Activated CD4-positive, alpha-beta T cell treated with anti-CD3 and anti-CD28 coated beads, Interleukin-2, amount 10 ng/mL, durations not matched to agents 24 days and 14 days (primary cell): ENCODE measurements at regions not wholly inside any gene's neighbourhood (a gene's known extent, or its start where the extent isn't known, plus 50 kb on each side); places are given as distances from the start of the nearest gene placed in this dataset.

Source experiments
- DNase-seq: peaks from one replicate; pipeline ENCODE4 v3.0.0; 2022
- H3K27ac Mint-ChIP-seq: one replicate; pipeline ENCODE4 v1.8.0; 2022; ENCODE audit warnings: mild to moderate bottlenecking, mixed read lengths
- H3K27me3 Mint-ChIP-seq: one replicate; pipeline ENCODE4 v1.8.0; 2022; ENCODE audit warnings: mixed read lengths
- H3K36me3 Mint-ChIP-seq: one replicate; pipeline ENCODE4 v1.8.0; 2022; ENCODE audit warnings: low read depth, mild to moderate bottlenecking, mixed read lengths
- H3K4me1 Mint-ChIP-seq: one replicate; pipeline ENCODE4 v1.8.0; 2021; ENCODE audit warnings: mixed read lengths
- H3K4me3 Mint-ChIP-seq: one replicate; pipeline ENCODE4 v1.8.0; 2022; ENCODE audit warnings: mild to moderate bottlenecking, moderate library complexity, mixed read lengths
- H3K9me3 Mint-ChIP-seq: one replicate; pipeline ENCODE4 v1.8.0; 2021; ENCODE audit warnings: mixed read lengths
- intact Hi-C: fragments of 100-400 bp; cut with micrococcal nuclease; formaldehyde crosslinking; loops from one replicate; pipeline ENCODE4 v1.15.1; 2023

DNA sequence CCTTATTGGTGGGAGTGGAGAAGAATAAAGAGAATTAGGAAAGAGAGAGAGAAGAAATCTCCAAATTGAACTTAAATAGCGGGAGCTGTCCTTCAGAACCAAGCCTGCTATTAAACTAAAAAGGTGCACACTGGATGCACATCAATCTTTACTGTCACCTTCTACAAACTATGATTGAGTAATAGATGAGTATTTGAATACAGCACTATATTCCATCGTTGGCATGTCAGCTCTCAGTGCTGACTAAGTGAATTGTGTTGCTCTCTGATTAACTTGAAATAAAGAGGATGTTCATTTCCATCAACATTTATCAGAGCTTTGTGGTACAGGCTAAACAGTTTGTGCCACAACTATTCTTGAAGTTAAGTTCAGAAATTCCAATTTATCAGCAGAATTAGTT lies 143.7 kb upstream of the PABPC4L start:
- H3K4me3 Mint-ChIP-seq: no peak overlapping the region
- intact Hi-C loops: no loop called here
- H3K27ac Mint-ChIP-seq: no peak overlapping the region
- H3K4me1 Mint-ChIP-seq: no peaks in the 10 kb centered on the region
- H3K36me3 Mint-ChIP-seq: no peaks in the 10 kb centered on the region
- no peaks in the 10 kb centered on the region for H3K9me3 Mint-ChIP-seq
- DNase-seq: no peak
- H3K27me3 Mint-ChIP-seq: no peaks in the 10 kb centered on the region

DNA sequence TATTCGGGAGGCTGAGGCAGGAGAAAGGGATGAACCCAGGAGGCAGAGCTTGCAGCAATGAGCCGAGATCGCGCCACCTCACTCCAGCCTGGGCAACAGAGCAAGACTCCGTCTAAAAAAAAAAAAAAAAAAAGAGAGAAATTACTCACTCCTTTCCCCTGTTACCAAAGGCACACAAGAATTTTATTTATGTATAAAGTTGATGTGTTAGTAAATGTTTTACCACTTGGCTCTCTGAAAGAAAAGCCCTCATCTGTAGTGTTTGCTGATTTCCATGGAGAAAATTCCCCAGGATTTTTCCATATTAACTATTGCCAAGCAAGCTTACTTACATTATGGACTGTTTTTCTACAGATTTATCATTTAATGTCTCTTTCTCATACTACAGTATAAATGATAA lies 142.1 kb upstream of the PABPC4L start:
- intact Hi-C loops: no loop called here

DNA sequence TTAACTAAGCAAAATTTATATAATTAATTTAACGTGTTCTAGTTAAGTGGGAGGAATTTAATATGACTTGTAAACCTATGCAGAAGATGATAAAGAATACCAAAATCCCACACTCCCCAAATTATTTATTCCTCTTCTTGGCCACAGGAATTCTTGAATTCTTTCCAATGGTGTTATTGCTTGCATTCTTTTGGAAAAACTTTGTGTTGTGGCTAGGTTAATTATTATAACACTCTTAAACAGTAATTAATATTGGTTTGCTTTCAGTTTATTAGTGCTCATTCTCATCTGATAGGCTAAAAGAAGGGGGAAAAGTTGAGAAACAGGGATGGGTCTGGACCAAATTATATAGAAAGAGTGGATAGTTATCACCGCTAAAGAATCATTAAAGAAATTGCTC lies 141.5 kb upstream of the PABPC4L start:
- Mint-ChIP-seq H3K27ac (no peak overlapping the region), H3K4me1 (no peaks in the 10 kb centered on the region), H3K9me3 (no peaks in the 10 kb centered on the region), H3K27me3 (no peaks in the 10 kb centered on the region), H3K4me3 (no peak overlapping the region), H3K36me3 (no peaks in the 10 kb centered on the region)
- intact Hi-C loops: no loop called here
- DNase-seq: no peak

More for the DNA sequence above, 142.1 kb upstream of the PABPC4L start:
- Mint-ChIP-seq H3K27me3 (no peaks in the 10 kb centered on the region), H3K36me3 (no peaks in the 10 kb centered on the region), H3K4me3 (no peak overlapping the region), H3K4me1 (no peaks in the 10 kb centered on the region), H3K27ac (no peak overlapping the region), H3K9me3 (no peaks in the 10 kb centered on the region)
- DNase-seq: no peak

DNA sequence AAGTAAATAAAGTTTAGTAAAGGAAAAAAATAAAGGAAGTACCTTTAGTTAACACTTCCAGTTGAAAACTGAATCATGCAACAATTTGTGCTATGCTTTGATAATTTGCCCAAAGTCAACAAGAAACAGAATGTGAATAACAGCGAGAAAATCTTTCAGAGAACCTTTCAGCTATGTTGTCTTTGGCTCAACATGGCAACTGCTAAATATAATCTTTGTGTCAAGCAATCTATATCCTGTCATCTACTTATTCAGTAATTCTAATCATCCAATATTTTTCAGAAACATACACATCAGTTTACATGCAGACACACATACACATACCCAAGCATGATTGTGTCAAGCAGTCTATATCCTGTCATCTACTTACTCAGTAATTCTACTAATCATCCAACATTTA lies 136.0 kb upstream of the PABPC4L start:
- DNase-seq: no peak
- Mint-ChIP-seq H3K4me3 (no peak overlapping the region), H3K9me3 (peaks cover 4% of the 10 kb centered on the region)

DNA sequence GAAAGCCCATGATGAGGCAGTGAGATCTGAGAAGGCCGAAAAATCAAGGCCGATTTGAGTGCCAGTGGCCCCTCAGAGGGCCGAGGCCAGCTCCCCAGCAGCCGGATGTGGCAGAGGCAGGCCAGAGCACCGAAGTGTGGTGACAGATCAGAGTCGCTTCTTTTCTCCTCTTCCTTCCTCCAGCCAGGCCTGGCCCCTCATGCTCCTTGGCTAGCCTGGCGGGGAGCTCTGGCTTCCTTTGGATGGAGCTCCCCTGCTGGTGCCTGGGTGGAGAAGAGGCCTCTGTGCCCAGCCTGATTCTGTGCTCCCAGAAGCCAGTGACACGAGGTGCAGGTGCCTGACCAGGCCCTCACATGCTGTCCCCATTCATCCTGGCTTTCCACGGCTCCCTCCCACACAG lies 127.2 kb upstream of the PABPC4L start:
- Mint-ChIP-seq H3K4me1 (no peaks in the 10 kb centered on the region), H3K4me3 (no peak overlapping the region), H3K36me3 (no peaks in the 10 kb centered on the region), H3K27me3 (no peaks in the 10 kb centered on the region), H3K27ac (no peak overlapping the region), H3K9me3 (peaks cover 4% of the 10 kb centered on the region)
- intact Hi-C loops: no loop called here
- DNase-seq: no peak

More for the DNA sequence above, 136.0 kb upstream of the PABPC4L start:
- Mint-ChIP-seq H3K27ac (no peak overlapping the region), H3K4me1 (no peaks in the 10 kb centered on the region), H3K27me3 (no peaks in the 10 kb centered on the region), H3K36me3 (no peaks in the 10 kb centered on the region)
- intact Hi-C loops: no loop called here

DNA sequence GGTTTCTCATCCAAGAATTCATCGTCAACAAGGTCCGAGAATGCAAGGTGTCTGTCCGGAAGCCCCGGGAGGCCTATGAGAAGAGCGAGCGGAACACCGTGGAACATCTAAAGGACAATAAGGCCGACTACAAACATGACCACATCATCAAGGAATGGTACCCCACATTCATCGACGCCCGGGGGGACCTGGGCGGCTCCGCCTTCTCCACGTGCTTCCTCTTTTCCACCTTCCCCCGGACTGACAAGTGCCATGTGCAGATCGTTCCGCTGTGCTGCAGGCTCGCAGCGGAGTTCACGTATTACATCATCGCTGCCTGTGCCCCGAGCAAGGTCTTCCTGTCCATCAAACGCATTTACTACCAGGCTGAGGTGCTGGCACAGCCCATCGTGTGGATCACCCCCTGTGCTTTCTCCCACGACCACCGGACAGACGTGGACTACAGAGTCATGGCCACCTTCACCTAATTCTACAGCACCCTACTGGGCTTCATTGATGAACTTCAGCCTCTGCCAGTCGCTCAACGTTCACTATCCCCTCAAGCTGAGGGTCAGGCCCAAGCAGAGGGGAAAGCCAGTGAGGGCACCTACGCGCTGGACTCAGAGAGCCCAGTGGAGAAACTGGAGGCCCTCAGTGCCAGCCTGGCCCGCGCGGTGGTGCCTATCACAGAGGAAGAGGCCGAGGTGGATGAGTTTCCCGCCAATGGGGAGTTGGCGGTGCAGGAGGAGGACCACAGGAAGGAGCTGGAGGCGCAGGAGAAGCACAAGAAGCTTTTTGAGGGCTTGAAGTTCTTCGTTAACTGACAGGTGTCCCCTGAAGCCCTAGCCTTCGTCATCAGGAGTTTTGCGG lies 125.9 kb upstream of the PABPC4L start:
- Mint-ChIP-seq H3K4me3 (no peak overlapping the region), H3K4me1 (no peaks in the 10 kb centered on the region), H3K9me3 (peaks cover 4% of the 10 kb centered on the region), H3K36me3 (no peaks in the 10 kb centered on the region), H3K27ac (no peak overlapping the region), H3K27me3 (no peaks in the 10 kb centered on the region)
- intact Hi-C loops: no loop called here
- DNase-seq: no peak

DNA sequence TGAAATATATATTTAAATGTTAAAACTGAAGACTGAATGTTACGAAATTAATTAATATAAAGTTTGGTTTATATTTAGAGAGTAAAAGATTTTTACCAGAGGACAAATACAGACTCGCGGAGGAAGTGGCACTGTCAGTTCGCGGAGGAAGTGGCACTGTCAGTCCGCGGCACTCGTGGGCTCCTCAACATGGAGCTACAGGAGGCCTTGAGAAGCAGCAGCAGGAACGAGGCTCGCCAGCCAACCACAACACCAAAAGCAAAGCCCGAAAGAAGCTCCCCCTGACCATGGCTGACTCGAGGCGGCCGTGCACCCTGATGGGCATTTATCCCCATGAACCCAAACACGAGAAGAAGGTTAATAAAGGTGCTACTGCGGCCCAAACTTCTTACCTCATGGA lies 125.3 kb upstream of the PABPC4L start:
- H3K4me1 Mint-ChIP-seq: no peaks in the 10 kb centered on the region
- no peak overlapping the region for H3K27ac Mint-ChIP-seq
- peaks cover 4% of the 10 kb centered on the region for H3K9me3 Mint-ChIP-seq
- DNase-seq: no peak
- H3K27me3 Mint-ChIP-seq: no peaks in the 10 kb centered on the region
- no peak overlapping the region for H3K4me3 Mint-ChIP-seq
- intact Hi-C loops: no loop called here
- no peaks in the 10 kb centered on the region for H3K36me3 Mint-ChIP-seq

DNA sequence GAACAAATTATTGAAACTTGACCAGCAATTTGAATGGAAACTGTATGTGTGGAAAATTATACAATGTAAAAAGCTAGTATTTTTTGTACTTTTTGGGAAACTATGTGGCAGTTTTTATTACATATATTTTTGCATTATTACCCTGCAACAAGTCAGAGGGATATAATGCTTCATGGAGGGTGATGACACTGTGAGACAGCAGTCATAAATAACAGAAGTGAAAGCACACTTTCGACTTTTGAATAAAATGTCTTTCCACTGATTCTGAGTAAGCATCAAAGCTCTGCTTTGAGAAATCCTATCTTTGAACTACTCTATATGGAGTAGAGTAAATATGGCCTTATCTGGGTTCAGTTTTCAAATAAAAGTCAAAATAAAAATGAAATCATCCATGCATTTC lies 122.6 kb upstream of the PABPC4L start:
- H3K27me3 Mint-ChIP-seq: no peaks in the 10 kb centered on the region

DNA sequence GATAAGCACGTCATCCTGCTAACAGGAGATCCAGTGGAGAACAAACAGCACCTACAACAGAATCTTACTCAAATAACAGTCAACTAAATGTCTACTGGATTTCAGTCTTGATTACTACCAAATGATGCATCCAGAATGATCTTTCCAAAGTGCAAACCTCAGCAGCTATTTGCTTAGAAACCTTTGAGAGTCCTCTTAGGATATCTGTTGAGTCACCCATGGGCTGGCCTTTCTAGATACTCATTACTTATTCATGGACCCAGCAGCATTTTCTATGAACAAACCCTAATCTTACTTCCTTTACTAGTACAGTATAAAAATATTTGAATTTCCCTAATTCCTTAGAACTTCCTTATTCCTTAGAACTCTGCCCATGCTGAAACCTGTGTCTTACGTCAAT lies 118.5 kb upstream of the PABPC4L start:
- Mint-ChIP-seq H3K4me1 (no peaks in the 10 kb centered on the region), H3K27me3 (no peaks in the 10 kb centered on the region), H3K36me3 (no peaks in the 10 kb centered on the region), H3K27ac (no peak overlapping the region), H3K4me3 (no peak overlapping the region), H3K9me3 (no peaks in the 10 kb centered on the region)
- intact Hi-C loops: no loop called here
- no peak for DNase-seq

More for the DNA sequence above, 122.6 kb upstream of the PABPC4L start:
- DNase-seq: no peak
- H3K9me3 Mint-ChIP-seq: peaks cover 4% of the 10 kb centered on the region
- no peaks in the 10 kb centered on the region for H3K36me3 Mint-ChIP-seq
- intact Hi-C loops: no loop called here
- H3K4me3 Mint-ChIP-seq: no peak overlapping the region
- H3K27ac Mint-ChIP-seq: no peak overlapping the region
- H3K4me1 Mint-ChIP-seq: no peaks in the 10 kb centered on the region

DNA sequence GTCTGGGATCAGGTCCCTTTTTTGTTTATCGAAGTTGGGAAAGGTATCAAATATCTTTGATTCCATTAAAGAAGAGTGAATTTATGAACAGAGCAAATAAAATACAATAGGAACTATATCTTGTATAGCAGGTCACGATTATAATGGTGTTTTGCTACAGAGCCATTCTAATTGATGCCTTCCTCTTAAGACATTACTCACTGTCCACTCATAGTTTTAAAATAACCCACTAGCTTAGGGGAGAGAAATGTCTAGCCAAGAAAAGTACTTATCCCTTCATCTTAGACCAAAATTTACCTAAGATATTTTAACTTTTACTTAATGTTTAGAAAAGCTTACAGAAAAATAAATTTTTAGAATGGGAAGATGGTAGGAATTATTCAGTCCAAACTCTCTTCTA lies 112.0 kb upstream of the PABPC4L start:
- no peaks in the 10 kb centered on the region for H3K4me1 Mint-ChIP-seq
- intact Hi-C loops: no loop called here
- no peaks in the 10 kb centered on the region for H3K9me3 Mint-ChIP-seq

DNA sequence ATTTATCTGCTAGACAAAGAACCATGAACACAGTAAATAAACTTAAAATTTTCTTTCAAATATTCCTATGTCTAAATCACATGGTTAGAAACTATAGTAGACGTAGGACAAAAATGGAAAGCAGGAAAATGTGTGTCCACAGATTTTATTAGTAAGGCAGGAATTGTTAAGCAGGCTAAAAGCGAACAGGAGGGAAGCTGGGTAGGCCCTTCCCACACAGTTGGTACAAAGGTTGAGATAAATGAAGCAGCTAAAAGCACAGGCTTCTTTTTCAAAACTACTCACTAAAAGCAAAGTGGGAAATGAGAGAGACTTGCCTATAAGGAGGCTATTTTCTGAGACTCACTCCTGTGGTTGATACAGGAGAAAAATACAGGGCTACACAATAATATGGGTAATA lies 108.1 kb upstream of the PABPC4L start:
- no peaks in the 10 kb centered on the region for H3K9me3 Mint-ChIP-seq
- H3K36me3 Mint-ChIP-seq: no peaks in the 10 kb centered on the region
- intact Hi-C loops: no loop called here
- DNase-seq: no peak
- H3K27me3 Mint-ChIP-seq: no peaks in the 10 kb centered on the region
- H3K4me3 Mint-ChIP-seq: no peak overlapping the region
- no peaks in the 10 kb centered on the region for H3K4me1 Mint-ChIP-seq
- H3K27ac Mint-ChIP-seq: no peak overlapping the region

More for the DNA sequence above, 112.0 kb upstream of the PABPC4L start:
- no peaks in the 10 kb centered on the region for H3K27me3 Mint-ChIP-seq
- H3K4me3 Mint-ChIP-seq: no peak overlapping the region
- no peaks in the 10 kb centered on the region for H3K36me3 Mint-ChIP-seq
- no peak for DNase-seq
- no peak overlapping the region for H3K27ac Mint-ChIP-seq

DNA sequence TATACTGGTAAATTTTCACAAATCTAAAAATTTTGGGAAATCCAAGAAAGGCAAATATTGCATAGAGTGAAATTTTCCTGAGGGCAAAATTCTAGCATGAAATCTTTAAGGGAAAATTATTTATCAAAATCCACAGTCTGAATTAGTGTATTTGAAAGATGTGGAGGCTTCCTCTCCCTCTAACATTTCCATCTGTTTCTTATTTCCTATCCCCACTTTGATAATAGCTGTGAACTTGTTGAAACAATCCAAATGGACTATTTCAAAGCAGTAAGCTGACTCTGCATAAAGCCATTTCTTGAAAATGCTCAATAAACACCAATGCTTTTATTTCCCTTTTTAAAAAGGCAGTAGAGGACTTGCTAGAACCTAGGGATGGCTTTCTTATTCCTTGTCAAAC lies 107.3 kb upstream of the PABPC4L start:
- intact Hi-C loops: no loop called here
- Mint-ChIP-seq H3K36me3 (no peaks in the 10 kb centered on the region), H3K4me1 (no peaks in the 10 kb centered on the region), H3K27ac (no peak overlapping the region), H3K9me3 (no peaks in the 10 kb centered on the region), H3K27me3 (no peaks in the 10 kb centered on the region), H3K4me3 (no peak overlapping the region)
- DNase-seq: no peak

DNA sequence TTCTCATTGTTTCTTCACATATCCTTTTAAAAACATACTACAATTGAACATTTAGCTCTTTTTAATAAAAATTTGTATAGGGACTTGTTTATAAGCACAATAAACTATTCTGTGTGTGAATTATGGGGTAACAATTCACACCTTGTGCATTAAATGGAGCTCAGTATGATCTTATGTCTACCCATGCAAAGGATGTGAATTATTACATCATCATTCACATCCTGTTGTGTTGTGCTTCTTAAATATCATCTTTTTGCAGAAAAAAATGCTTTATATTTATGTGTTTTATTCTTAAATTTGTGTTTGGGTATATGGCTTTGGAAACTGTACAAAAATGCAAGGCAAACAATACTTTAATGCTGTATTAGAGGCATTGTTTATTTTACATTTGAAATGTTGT lies 96.7 kb upstream of the PABPC4L start:
- H3K27me3 Mint-ChIP-seq: no peaks in the 10 kb centered on the region
- H3K36me3 Mint-ChIP-seq: no peaks in the 10 kb centered on the region
- peaks cover 3% of the 10 kb centered on the region for H3K9me3 Mint-ChIP-seq
- no peaks in the 10 kb centered on the region for H3K4me1 Mint-ChIP-seq
- DNase-seq: no peak
- H3K27ac Mint-ChIP-seq: no peak overlapping the region
- H3K4me3 Mint-ChIP-seq: no peak overlapping the region
- intact Hi-C loops: no loop called here

DNA sequence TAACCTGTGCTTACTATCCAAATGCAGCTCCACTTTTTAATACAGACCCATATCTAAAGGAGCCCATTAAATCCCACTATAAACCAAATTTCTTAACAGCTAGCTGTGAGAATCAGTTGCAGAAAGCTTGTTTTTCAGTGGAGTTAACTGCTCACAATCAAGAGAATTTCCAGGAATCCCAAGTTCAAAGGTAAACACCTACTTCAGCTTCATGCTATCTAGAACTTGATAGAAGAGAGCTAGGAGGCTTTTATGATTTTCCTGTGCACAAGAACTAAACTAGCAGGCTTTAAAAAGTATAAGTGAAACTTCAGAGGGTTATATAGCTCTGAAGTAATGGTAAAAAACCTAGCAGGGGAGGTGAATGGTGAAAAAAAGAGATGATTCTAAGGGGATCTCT lies 96.2 kb upstream of the PABPC4L start:
- Mint-ChIP-seq H3K4me1 (no peaks in the 10 kb centered on the region), H3K9me3 (no peaks in the 10 kb centered on the region), H3K27ac (no peak overlapping the region), H3K36me3 (no peaks in the 10 kb centered on the region), H3K4me3 (no peak overlapping the region), H3K27me3 (no peaks in the 10 kb centered on the region)
- intact Hi-C loops: no loop called here
- DNase-seq: no peak

DNA sequence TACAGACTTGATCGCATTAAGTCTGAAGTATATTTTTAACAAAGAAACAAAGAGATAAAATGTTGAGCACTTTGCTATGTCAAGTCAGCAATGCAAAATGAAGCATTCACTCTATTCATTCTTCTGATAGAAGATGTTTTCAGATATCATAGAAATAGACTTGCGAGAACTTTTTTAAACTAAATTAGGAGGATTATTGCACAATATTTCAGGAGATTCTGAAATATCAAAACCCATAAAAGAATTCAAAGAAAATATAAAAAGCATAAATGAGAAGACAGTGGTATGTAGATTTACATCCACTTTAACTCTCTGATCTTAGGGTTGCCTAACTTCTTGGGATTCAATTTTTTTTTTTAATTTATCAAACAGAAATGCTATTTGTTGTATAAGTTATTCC lies 81.1 kb upstream of the PABPC4L start:
- Mint-ChIP-seq H3K27me3 (no peaks in the 10 kb centered on the region), H3K36me3 (no peaks in the 10 kb centered on the region), H3K9me3 (peaks cover 4% of the 10 kb centered on the region), H3K4me1 (no peaks in the 10 kb centered on the region), H3K27ac (no peak overlapping the region), H3K4me3 (no peak overlapping the region)
- intact Hi-C loops: no loop called here
- DNase-seq: no peak
